GM21360 (cell line): ENCODE measurements at regions not wholly inside any gene's neighbourhood (a gene's known extent, or its start where the extent isn't known, plus 50 kb on each side); places are given as distances from the start of the nearest gene placed in this dataset.

Source experiments
- ATAC-seq: cut with Tn5 transposase; IDR thresholded peaks from one replicate; pipeline ENCODE4 v1.9.1; 2021; ENCODE audit warnings: mild to moderate bottlenecking, moderate library complexity; ENCODE audit not compliant: unreplicated experiment

- ATAC-seq: no peak
These were observed 1067.3 kb downstream of the FLRT2 start for GRCh38 chr14:86597279-86597678.

GRCh38 chr14:86596024-86596423 is 1066.1 kb downstream of the FLRT2 start:
- no peak for ATAC-seq

- no peak for ATAC-seq
These were observed 1045.2 kb downstream of the FLRT2 start for GRCh38 chr14:86575141-86575540.

- ATAC-seq: no peak
These were observed 1044.8 kb downstream of the FLRT2 start for GRCh38 chr14:86574778-86575129.

- no peak for ATAC-seq
These were observed 1044.3 kb downstream of the FLRT2 start for GRCh38 chr14:86574051-86574777.

- no peak for ATAC-seq
These were observed 1040.4 kb downstream of the FLRT2 start for GRCh38 chr14:86570371-86570770.

GRCh38 chr14:86543521-86543920 is 1013.6 kb downstream of the FLRT2 start:
- no peak for ATAC-seq

GRCh38 chr14:86541972-86542371 is 1012.0 kb downstream of the FLRT2 start:
- ATAC-seq: no peak

- no peak for ATAC-seq
These were observed 1010.8 kb downstream of the FLRT2 start for GRCh38 chr14:86540636-86541247.

- no peak for ATAC-seq
These were observed 1009.6 kb downstream of the FLRT2 start for GRCh38 chr14:86539361-86540070.

GRCh38 chr14:86533834-86534233 is 1003.9 kb downstream of the FLRT2 start:
- no peak for ATAC-seq

GRCh38 chr14:86532219-86532618 is 1002.3 kb downstream of the FLRT2 start:
- ATAC-seq: no peak

- ATAC-seq: no peak
These were observed 1000.5 kb downstream of the FLRT2 start for GRCh38 chr14:86530457-86530856.

- no peak for ATAC-seq
These were observed 997.4 kb downstream of the FLRT2 start for GRCh38 chr14:86527312-86527711.

- no peak for ATAC-seq
These were observed 995.7 kb downstream of the FLRT2 start for GRCh38 chr14:86525673-86526072.

GRCh38 chr14:86521843-86522242 is 991.9 kb downstream of the FLRT2 start:
- no peak for ATAC-seq

GRCh38 chr14:86521031-86521730 is 991.2 kb downstream of the FLRT2 start:
- ATAC-seq: no peak

GRCh38 chr14:86518298-86518697 is 988.4 kb downstream of the FLRT2 start:
- ATAC-seq: no peak

- no peak for ATAC-seq
These were observed 985.3 kb downstream of the FLRT2 start for GRCh38 chr14:86515195-86515594.

- ATAC-seq: no peak
These were observed 983.6 kb downstream of the FLRT2 start for GRCh38 chr14:86513564-86513963.

GRCh38 chr14:86513056-86513455 is 983.1 kb downstream of the FLRT2 start:
- no peak for ATAC-seq

- ATAC-seq: no peak
These were observed 980.5 kb downstream of the FLRT2 start for GRCh38 chr14:86510491-86510890.
